ENCODE measurements at regions not wholly inside any gene's neighbourhood (a gene's known extent, or its start where the extent isn't known, plus 50 kb on each side); places are given as distances from the start of the nearest gene placed in this dataset.

DNA sequence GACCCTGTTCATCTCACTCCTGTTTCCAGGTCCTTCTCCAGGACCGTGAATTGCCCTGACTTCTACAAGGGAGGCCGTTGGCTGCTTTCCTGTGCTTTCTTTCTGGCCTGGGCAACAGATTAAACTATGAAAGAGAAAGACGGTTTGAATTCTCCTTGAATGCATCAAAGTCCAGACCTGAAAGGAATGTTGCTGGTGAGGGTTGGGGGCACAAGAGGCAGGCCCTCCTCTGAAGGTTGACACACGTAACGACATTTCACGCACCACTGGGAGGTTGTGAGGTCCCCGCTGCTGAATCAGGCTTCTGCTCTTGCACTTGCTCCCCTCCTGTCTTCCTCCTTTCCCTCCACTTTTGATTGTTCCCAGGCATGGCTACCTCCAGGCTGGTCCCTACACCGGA, 141.9 kb downstream of the CYRIA start:
- Mint-ChIP-seq H3K36me3 (ENCODE audit: low read depth) (no peaks in the 10 kb centered on the region), H3K4me3 (no peak overlapping the region), H3K27me3 (peaks cover 26% of the 10 kb centered on the region), H3K4me1 (no peaks in the 10 kb centered on the region), H3K9me3 (no peaks in the 10 kb centered on the region), H3K27ac (no peak overlapping the region)
- intact Hi-C loops (cut with micrococcal nuclease): no loop called here
- TF ChIP-seq, protein P1, sequence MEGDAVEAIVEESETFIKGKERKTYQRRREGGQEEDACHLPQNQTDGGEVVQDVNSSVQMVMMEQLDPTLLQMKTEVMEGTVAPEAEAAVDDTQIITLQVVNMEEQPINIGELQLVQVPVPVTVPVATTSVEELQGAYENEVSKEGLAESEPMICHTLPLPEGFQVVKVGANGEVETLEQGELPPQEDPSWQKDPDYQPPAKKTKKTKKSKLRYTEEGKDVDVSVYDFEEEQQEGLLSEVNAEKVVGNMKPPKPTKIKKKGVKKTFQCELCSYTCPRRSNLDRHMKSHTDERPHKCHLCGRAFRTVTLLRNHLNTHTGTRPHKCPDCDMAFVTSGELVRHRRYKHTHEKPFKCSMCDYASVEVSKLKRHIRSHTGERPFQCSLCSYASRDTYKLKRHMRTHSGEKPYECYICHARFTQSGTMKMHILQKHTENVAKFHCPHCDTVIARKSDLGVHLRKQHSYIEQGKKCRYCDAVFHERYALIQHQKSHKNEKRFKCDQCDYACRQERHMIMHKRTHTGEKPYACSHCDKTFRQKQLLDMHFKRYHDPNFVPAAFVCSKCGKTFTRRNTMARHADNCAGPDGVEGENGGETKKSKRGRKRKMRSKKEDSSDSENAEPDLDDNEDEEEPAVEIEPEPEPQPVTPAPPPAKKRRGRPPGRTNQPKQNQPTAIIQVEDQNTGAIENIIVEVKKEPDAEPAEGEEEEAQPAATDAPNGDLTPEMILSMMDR (IDR thresholded peaks at IDR 0.05): no peak
- DNase-seq (no peak), ATAC-seq (ENCODE audit: low read depth) (no peak)
- POLR2A ChIA-PET: no interaction called here
- CTCF ChIA-PET: no interaction called here

DNA sequence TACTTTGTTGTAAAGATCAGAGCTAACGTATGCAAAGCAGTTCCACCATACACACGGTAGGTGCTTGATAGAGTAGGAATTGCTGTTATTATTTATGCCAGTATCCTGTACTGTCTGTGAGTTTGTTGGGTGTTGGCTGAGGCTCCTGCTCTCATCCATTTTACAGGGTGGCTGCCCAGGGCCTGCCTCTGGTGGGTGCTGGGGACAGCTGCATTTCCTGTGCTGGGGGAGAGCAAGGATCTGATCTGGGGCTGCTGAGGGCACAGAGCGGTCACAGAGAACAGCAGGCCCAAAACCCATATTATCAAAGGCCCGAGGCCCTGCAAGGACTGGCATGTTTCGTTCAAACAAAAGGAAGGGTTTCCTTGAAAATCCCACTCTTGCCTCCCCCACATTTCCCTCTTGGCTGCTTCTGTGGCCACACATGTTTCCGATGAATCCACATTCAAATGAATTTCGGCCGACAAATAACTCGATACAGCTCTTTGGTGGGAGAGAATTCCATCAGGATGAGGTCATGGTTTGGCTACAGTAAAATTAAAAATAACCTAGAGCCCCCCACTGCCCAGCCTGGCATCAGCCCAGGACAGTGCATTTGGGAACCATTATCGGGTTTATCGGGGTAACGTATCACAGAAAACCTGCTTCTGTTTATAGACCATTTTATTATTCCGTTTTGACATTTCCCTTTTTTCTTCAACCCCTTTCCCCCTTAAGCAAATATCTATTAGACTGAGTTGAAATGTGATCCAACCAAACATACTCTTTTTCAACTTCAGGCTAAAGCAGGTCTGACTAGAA, 143.4 kb downstream of the CYRIA start:
- intact Hi-C loops (cut with micrococcal nuclease): no loop called here

DNA sequence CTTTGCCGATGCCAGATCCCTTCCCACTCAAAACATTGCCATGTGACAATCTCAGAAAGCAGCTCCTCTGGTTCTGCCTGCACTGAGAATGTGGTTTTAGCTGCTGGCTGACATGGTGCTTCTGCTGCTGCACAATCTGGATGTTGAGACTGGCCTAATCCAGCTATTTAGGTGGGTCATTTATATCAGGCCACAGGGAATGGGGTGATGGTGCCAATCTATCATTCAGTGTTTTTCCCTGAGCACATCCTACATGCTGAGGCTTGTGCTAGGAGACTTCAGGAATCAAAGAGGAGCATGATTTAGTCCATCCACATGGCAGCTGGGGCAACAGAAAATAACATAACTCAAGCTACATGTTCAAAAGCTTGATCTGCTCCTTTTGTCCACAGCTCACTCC, 144.7 kb downstream of the CYRIA start:
- Mint-ChIP-seq H3K4me3 (no peak overlapping the region), H3K27ac (no peak overlapping the region), H3K9me3 (no peaks in the 10 kb centered on the region), H3K36me3 (ENCODE audit: low read depth) (no peaks in the 10 kb centered on the region), H3K27me3 (peaks cover 20% of the 10 kb centered on the region), H3K4me1 (no peaks in the 10 kb centered on the region)
- TF ChIP-seq, protein P1 (IDR thresholded peaks at IDR 0.05): no peak
- intact Hi-C loops (cut with micrococcal nuclease): no loop called here
- POLR2A ChIA-PET: no interaction called here
- DNase-seq (no peak), ATAC-seq (ENCODE audit: low read depth) (no peak)
- CTCF ChIA-PET: interaction anchor here (1.2 kb wide), 1 partner anchor 236 kb away, joined by 3 read pairs; no protein-coding TSS in a partner anchor

More for the DNA sequence above, 143.4 kb downstream of the CYRIA start:
- no peaks in the 10 kb centered on the region for H3K36me3 Mint-ChIP-seq (ENCODE audit: low read depth)
- ATAC-seq (ENCODE audit: low read depth) (no peak), DNase-seq (no peak)
- POLR2A ChIA-PET: no interaction called here
- no peaks in the 10 kb centered on the region for H3K9me3 Mint-ChIP-seq
- CTCF ChIA-PET: no interaction called here
- TF ChIP-seq, protein P1 (IDR thresholded peaks at IDR 0.05): no peak
- no peaks in the 10 kb centered on the region for H3K4me1 Mint-ChIP-seq
- no peak overlapping the region for H3K4me3 Mint-ChIP-seq
- H3K27ac Mint-ChIP-seq: no peak overlapping the region
- H3K27me3 Mint-ChIP-seq: peaks cover 27% of the 10 kb centered on the region

DNA sequence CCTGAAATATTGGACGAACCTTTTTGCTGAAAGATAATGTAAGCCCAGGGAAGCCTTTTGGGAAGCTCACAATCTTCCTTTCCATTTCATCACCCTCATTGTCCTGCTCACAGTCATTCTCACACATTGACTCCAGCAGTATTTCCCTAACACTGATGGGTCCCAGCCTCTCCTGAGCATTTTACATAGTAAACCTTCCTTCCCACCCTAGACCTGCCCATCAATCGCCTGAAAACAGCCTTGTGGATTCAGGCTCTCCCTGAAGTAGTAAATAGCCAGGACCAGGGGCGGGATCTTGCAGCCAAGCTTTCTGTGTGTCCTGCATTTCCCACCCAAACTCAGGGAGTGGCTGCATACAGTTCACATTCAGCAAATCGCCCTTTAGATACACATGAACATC, 149.9 kb downstream of the CYRIA start:
- intact Hi-C loops (cut with micrococcal nuclease): no loop called here
- CTCF ChIA-PET: no interaction called here
- POLR2A ChIA-PET: no interaction called here

DNA sequence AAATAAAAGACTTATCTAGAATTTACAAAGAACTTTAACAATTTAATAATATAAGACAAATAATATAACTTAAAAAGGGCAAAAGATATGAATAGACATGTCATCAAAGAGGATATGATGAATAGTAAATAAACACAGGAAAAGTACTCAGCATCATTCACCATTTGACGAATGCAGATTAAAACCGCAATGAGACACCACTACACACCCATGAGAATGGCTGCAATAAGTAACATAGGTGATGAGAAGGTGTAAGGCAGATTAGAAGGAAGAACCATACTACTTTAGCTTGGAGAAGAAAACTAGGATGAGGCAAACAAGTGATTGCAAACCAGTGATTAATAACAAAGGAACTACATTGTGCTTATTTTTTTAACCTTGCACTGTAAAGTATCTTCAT, 152.0 kb downstream of the CYRIA start:
- Mint-ChIP-seq H3K4me1 (no peaks in the 10 kb centered on the region), H3K36me3 (ENCODE audit: low read depth) (no peaks in the 10 kb centered on the region), H3K4me3 (no peak overlapping the region), H3K9me3 (no peaks in the 10 kb centered on the region), H3K27ac (no peak overlapping the region), H3K27me3 (peaks cover 34% of the 10 kb centered on the region)
- ChIA-PET POLR2A (no interaction called here), CTCF (no interaction called here)
- ATAC-seq (ENCODE audit: low read depth) (no peak), DNase-seq (no peak)
- intact Hi-C loops (cut with micrococcal nuclease): no loop called here
- TF ChIP-seq, protein P1 (IDR thresholded peaks at IDR 0.05): no peak

More for the DNA sequence above, 149.9 kb downstream of the CYRIA start:
- Mint-ChIP-seq H3K27me3 (peaks cover 20% of the 10 kb centered on the region), H3K27ac (no peak overlapping the region), H3K36me3 (ENCODE audit: low read depth) (no peaks in the 10 kb centered on the region), H3K9me3 (no peaks in the 10 kb centered on the region), H3K4me1 (no peaks in the 10 kb centered on the region), H3K4me3 (no peak overlapping the region)
- DNase-seq (no peak), ATAC-seq (ENCODE audit: low read depth) (no peak)
- TF ChIP-seq, protein P1 (IDR thresholded peaks at IDR 0.05): no peak

Data from activated B cell treated with CpG ODN at 0.5 μM for 24 hours (primary cell).